NOMO-1 treated with dmso at 0.1 percent for 144 hours (cell line): ENCODE measurements at regions not wholly inside any gene's neighbourhood (a gene's known extent, or its start where the extent isn't known, plus 50 kb on each side); places are given as distances from the start of the nearest gene placed in this dataset.

ENCODE experiments used
- DNase-seq: peaks from one replicate; lab custom pipeline; 2025; ENCODE audit not compliant: unreplicated experiment; lab: John Stamatoyannopoulos, UW

DNA sequence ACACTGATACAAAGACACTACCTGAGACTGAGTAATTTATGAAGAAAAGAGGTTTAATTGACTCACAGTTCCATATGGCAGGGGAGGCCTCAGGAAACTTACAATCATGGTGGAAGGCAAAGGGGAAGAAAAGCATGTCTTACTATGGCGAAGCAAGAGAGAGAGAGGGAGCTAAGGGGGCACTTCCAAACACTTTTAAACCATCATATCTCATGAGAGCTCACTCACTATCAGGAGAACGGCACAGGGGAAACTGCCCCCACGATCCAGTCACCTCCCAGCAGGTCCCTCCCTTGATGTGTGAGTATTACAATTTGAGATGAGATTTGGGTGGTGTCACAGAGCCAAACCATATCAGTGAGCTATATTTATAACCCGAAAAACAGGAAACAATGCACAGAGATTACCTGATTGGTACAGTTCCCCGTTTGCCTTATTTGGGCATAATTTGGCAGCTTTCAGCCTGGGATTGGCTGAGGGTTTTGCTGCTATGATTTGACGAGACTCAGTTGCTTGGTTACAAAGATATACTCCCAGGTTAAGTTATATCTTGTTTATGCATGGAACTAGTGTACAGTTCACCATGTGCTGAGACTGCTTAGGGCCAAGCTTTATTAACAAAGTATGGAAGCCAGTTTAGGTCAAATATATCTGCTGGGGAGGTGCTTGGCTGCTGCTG is 184.2 kb downstream of the NR2F2 start:
- DNase-seq = no peak

DNA sequence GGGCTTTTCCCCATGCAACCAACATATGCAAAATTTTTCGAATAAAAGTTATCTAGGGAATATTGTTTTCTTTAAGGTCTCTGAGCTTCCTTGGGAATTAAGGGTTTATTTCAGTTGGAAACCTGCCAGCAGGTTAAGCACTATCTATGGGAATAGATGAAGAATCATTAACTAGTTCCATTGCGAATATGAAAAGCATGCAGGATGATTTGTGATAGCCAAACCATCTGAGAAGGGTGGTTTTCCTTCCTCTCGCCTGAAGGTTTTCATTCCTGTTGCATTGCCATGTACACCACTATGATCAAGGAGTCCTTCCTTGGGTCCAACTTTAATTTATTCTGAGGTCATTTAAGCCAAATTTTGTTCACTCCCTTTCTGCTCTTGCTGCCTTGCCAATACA is 184.9 kb downstream of the NR2F2 start:
- DNase-seq = no peak

DNA sequence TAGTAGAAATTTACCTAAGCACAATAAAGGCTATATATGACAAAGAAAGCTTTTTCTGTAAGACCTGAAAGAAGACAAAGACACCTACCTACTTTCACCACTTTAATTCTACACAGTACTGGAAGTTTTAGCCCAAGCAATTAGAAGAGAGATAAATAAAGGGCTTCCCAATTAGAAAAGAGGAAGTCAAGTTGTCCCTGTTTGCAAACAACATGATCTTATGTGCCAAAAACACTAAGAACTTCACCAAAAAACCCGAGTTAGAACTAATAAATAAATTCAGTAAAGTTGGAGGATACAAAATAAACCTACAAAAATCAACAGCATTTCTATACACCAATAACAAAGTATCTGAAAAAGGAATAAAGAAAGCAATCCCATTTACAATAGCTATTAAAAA is 190.9 kb downstream of the NR2F2 start:
- no peak for DNase-seq

DNA sequence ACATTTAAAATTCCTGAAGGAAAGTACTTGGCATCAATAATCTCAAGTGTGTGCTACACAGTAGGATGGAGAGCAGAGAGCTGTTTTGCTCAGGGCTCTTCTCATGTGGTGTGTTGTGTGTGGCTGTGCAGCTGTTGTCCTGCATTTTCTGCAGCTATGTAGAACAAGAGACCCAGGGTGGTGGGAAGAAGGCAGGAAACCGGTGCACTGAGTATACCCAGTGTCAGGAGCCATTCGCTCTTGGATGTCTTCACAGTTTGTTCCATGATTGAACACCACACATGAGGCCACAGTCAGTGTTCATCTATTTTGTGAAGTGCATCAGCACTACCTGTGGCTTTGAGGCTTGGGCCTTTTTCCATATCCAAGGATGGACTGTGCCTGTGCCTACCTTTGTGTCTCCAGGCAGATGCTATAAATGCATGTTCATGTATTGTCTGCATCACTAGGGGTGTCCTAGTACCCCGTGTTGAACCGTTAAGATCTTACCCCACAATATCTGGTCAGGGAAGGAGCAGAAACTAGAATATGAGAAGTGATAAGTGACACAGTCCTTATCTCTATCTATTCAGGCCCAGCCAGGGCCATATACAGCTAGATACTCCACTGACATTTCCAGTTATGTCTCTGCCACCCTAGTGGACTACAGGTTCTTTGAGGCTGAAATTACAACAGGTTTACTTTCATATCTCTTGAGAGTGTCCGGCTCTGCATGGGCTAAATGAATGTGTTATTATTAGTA is 194.3 kb downstream of the NR2F2 start:
- DNase-seq = no peak

DNA sequence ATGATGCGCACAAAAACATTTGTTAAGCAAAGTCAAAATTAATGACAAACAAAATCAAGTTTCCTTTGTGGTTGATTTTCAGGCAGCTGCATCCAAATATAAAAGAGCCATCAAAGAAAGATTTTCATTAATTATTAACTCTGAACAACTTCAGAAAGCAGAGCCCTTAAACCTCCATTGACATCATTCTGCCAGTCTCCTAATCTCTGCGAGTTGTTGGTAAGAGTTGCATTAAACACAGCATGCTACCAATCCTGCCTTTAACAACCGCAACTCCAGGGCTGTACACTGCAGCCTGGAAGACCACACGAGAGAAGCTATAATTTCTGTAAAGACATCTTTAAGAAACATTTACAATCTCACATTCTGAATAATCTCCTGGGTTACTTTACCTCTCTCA is 204.6 kb downstream of the NR2F2 start:
- no peak for DNase-seq

DNA sequence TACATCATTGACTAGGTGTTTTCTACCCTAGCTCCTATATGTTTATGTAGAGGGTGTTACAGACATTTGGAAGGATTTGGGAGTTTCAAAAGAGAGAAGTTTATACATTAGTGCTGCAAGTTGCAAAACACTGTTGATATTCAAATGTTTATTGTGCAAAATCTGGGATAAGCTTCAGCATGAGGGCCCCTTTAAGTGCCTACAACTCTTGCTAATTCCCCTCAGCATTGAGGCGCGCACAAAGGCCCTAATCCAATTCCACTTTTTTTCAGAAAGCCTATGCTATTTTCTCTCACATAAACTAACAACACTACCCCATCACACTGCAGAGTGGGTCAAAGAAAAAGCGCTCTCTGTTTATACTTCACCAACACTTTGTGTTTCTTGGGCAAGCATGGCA is 208.0 kb downstream of the NR2F2 start:
- no peak for DNase-seq

DNA sequence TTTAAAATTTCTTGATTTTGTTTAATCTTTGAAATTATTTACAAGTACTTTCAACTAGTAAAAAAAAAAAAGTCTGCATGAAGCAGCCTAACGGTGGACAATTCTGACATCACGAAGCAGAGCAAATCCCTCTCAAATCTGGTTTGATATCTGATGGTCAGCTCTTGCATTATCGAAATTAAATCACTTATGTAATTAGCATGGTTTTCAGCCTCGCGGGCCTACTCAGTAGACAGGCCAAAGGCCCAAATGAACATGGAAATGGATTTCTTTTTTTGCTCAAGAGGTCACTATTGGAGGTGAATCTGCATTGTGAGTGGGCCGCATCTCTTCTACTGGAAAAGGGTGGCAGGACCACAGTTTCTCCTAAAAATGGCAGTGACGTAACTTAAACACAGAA is 209.8 kb downstream of the NR2F2 start:
- DNase-seq = no peak

DNA sequence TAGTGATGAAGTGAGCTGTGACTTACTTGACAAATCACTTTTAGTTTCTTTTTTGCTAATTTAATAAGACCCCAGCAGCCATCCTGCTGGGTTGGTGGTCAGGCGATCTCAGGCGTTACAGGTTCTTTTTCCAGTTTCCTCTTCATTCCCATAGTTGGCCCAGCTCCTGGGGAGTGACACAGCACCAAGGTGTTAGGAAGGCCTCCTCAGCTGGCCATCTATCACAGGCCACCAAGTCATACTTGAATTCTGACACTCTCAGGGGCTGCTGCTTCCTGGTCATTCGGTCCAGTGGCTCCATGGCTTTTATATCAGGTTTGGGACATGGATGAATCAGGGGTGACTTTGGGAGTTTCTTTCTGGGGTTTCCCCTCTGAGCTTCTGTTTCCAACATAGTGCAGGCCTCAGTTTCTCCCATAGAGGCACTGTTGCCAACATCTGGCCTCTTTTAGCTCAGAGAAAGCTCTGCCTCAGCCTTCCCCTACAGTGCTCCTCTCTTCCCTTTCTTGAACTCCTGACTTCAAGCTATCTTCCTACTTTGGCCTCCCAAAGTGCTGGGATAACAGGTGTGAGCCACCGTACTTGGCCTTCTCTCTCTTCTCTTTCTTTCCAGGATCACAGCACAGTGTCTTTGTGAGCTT is 211.8 kb downstream of the NR2F2 start:
- no peak for DNase-seq

DNA sequence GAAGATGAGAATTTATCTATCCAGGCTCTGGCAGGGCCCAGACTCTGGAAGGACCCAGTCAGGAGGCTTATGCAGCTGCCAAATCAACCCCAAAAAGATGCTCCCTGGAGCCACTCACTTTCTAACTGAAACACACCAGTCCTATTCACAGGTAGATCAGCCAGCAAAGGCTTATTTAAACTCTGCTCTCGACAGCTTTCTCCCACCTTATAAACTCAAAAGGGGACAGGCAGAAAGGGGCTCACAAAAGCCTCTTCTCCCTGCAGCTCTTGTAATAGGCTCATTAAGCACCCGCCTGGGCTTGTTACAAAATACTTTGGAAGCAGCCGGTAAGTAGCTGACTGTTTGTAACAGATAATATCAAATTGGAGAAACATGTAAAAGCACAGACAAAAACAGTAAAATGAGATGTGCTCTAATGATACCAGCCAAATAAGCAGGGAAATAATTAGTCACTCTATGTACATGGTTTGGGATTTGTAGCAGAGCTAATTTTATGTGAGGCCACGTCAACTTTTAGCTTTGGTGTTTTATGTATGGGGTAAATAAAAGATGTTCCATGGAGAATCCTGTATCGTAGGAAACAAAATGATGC is 213.8 kb downstream of the NR2F2 start:
- DNase-seq = no peak

DNA sequence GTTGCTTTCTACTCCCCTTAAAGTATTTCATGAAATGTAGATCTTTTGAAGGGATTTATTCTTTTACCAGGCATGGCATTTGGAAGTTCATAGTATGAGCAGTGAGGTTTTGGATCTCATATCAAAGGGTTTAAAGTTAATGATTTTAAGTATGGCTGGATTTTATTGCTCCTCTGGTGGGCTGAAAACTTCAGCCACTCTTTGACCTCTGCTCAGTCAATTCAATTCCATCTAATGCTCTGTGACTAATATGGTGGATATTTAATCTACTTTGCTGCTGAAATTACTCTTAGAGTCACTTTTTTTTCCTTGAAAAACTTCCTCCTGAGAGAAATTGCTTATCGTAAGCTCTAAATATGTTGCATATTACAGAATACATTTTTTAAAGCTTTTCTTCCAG is 218.6 kb downstream of the NR2F2 start:
- DNase-seq = no peak

DNA sequence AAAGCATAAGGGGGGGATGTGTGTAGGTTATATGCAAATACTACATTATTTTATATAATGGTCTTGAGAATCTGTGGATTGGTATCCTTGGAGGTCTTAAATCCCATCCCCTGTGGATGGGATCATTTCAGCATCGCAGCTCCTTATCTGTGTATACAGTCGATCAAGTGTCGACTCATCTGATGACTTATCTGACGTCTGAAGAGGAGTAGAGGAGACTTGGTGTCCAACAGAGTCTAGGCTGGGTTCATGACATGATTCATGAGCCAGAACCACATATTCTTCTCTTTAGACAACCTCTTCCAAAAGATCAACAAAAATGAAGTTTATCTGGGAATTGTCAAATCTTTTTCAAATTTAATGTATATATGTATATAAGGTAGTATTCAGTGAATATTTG is 220.7 kb downstream of the NR2F2 start:
- no peak for DNase-seq

DNA sequence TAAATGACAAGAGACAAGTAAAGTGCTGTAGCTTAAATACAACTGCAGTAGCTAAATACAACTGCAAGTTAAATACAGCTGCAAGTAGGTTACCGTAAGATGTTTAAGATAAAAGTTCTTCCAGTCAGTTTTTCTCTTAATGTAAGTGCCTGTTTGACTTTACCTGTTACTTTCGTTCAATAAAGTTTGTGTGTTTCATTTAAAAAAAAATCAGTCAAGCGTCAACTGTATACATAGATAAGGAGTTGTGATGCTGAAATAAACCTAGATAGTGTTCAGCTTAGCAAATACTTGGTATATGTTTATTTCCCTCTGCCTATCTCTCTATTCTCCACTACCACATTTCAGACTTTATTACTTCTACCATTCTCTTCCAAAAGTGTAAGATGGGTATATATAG is 221.2 kb downstream of the NR2F2 start:
- DNase-seq = no peak

DNA sequence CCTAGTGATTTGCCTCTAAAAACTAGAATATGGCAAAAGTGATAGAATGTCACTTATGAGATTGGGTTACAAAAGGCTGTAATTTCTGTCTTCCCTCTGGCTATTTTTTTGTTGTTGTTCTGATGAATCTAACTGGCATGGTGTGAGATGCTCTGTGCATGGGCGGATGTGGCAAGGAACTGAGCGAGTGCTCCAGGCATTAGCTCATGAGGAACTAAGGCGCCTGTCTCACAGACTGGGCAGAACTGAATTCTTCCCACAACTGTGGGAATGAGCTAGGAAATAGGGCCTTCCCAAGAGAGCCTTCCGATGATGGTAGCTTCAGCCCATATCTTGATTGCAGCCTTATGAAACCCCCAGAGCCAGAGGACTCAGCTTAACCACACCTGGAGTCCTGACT is 222.5 kb downstream of the NR2F2 start:
- DNase-seq = no peak

DNA sequence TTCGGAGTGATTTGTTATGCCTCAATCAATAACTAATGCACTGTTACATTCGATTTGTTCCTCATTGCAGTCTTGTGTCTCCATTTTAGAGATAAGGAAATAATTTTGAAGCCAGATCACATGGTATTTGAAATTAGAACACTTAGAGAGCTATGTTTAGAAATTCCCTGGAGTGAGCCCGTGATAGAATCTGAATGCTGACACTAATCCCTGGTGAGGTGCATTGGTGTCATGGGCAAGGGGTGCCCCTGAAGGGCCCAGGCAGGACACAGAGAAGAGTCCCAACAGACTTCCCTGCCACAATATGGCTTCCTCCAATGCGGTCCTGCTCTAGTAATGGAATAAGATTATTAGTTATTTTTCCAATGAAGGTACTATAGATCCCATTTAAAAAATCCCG is 223.0 kb downstream of the NR2F2 start:
- DNase-seq = no peak

DNA sequence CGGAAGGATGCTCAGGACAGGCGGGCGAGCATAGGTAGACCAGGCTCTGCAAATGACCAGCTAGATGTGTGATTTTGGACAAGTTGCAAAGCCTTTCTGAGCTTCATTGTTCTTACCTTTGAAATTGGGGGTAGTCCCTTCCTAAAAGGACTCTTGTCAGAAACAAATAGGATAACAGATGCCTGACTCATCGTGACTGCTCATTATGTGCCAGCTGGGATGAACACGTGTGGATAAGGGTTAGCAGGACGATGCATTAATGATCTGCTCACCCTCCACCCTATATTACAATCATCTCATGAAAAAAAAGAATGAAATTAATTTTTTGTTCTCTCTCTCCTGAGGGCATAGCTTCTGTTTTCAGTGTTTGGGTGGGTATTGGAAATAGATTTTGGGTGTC is 223.4 kb downstream of the NR2F2 start:
- no peak for DNase-seq

DNA sequence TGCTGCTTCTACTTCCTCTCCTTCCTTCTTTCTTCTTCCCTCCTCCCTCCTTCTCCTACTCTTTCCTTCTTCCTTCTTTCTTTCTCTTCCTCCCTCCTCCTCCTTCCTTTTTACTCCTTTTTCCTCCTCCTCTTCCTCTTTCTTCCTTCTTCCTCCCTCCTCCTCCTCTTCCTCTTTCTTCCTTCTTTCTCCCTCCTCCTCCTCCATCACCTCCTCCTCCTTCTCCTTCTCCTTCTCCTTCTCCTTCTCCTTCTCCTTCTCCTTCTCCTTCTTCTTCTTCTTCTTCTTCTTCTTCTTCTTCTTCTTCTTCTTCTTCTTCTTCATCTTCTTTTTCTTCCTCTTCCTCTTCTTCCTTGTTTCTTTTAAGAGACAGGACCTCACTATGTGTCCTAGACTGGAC is 224.0 kb downstream of the NR2F2 start:
- no peak for DNase-seq

DNA sequence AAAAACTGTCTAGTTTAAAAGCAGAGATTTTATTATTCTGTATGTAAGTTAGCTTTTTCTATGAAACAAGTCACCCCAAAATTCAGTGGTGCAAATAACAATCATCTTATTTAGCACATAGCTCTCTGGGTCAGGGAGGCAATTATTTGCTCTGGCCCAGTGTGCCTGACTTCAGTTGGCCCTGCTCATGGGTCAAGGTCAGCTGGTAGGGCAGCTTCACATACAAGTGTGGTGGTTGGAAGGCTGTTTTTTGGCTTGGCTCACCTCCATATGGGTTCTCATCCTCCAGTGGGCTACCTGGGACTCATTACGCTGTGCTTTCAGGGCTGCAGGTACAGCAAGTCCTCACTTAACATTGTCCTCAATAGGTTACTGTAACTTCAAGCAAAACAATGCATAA is 228.6 kb downstream of the NR2F2 start:
- no peak for DNase-seq

DNA sequence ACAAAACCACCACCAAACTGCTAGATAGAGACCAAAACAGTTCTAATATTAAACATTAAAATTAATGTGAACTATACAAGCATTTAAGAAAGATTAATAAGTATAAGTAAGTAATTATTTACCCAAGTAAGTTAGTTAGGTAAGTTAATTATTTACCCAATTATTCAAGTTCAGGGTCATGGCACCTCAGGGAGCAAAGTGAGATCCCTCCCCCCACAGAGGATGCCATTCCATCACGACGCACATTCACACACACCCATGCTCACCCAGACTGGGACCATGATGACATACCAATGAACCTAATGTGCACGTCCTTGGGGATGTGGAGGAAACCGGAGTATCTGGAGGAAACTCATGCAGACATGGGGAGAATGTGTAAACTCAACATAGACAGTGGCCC is 229.1 kb downstream of the NR2F2 start:
- no peak for DNase-seq

DNA sequence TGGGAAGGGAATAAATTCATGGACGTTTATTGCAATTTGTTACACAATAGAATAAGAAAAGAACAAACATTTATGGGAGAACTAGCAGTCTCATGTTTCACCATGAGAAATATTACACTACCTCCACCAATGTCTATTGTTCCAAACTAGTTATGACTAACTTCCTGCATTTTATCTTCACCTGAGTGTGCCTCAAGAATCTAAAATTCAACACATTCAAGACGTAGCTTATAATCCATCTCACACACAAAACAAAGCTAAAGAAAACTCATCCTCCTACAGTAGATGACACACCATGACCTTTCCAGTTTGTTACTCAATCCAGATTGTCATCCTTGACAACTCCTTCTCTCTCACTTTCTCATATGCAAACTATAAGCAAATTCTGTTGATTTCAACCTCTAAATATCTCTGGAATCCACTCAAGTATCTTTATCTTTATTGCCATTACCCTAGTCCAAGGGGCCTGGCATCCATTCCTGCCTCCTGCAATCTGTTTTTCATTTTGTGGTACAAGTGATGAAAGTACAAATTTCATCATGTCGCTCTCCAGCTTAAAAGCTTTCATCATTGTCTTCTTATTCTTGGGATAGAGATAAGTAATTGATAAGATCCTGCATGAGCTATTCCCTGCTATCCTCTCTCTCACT is 229.9 kb downstream of the NR2F2 start:
- DNase-seq = no peak

DNA sequence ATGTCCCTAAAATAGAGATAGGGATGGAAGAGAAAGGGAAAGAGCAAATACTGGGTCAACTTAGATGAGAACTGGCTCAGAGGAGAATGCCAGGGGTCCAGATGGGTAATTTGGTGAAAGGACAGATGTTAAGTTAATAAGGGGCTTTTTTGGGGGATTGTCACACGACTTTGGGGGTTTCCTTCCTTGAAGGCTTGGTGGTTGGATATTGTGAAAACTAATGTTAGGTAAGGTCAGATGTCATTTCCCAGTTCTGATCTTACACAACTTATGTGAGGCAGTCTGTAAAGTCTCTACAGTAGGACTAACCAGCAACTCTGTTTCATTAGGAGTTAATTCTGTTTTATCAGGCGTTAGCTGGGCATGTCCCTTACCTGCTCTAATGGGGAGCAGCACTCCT is 231.1 kb downstream of the NR2F2 start:
- DNase-seq = peak; percentile 8

DNA sequence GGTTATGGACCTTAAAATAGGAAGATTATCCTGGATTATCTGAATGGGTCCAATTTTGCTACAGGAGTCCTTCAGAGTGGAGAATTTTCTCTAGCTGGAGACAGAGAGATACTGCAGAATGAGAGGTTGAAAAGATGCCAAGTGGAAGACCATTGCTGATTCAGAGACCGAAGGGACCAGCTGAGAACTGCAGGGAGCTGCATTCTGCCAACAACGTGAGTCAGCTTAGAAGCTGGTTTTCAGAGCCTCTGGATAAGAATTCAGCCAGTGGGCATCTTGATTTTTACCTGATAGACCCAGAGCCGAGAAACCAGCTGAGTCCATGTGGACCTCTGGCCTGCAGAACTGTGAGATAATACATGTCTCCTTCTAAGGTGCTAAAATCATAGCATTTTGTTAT is 234.0 kb downstream of the NR2F2 start:
- no peak for DNase-seq

DNA sequence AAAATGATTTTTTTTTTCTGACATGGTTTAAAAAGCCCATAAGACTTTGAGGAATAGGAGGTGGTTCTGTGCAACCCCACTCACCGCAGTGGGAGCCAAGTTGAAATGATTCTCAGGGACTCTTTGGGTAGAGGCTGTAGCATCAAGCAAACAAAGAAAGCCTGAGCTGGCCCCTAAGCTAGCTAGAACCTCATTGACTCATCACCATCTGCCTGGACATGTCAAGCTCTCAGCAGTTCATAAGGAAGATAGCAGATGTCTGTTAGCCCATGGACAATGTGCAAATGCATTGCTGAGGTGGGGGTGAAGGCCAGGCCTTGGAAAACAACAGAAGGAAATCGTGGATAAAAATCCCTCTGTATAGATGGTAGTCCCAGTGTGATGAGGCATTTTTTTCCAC is 234.8 kb downstream of the NR2F2 start:
- no peak for DNase-seq
